Stimulated activated memory B cell treated with anti-CD40 and anti-IgM and Interleukin-4, amounts not matched to agents 10 μg/mL and 1 μg/mL and 100 μg/mL, for 72 hours (primary cell): ENCODE measurements at regions not wholly inside any gene's neighbourhood (a gene's known extent, or its start where the extent isn't known, plus 50 kb on each side); places are given as distances from the start of the nearest gene placed in this dataset.
A peak's percentile ranks its signal among the peaks of the same experiment; 100 is the strongest.

Experiments
- ATAC-seq: fragments of 150-1000 bp; cut with Tn5 transposase; 2 replicates; pipeline ENCODE4 v1.10.0; 2021
- H3K27ac Mint-ChIP-seq: one replicate; pipeline ENCODE4 v1.8.0; 2022; ENCODE audit warnings: mild to moderate bottlenecking, mixed read lengths
- H3K27me3 Mint-ChIP-seq: one replicate; pipeline ENCODE4 v1.8.0; 2022; ENCODE audit warnings: mixed read lengths
- H3K36me3 Mint-ChIP-seq: one replicate; pipeline ENCODE4 v1.8.0; 2022; ENCODE audit warnings: mixed read lengths
- H3K4me1 Mint-ChIP-seq: one replicate; pipeline ENCODE4 v1.8.0; 2022; ENCODE audit warnings: mixed read lengths
- H3K4me3 Mint-ChIP-seq: one replicate; pipeline ENCODE4 v1.8.0; 2022; ENCODE audit warnings: mild to moderate bottlenecking, moderate library complexity, mixed read lengths
- H3K9me3 Mint-ChIP-seq: one replicate; pipeline ENCODE4 v1.8.0; 2022; ENCODE audit warnings: mixed read lengths

GRCh38 chr17:6893382-6894205 lies 62.1 kb upstream of the TEKT1 start:
- Mint-ChIP-seq H3K27me3 (peaks cover 68% of the 10 kb centered on the region), H3K27ac (no peak overlapping the region), H3K4me1 (no peaks in the 10 kb centered on the region), H3K4me3 (no peak overlapping the region), H3K9me3 (peaks cover 5% of the 10 kb centered on the region), H3K36me3 (peaks cover 11% of the 10 kb centered on the region)
- no peak for ATAC-seq

DNA sequence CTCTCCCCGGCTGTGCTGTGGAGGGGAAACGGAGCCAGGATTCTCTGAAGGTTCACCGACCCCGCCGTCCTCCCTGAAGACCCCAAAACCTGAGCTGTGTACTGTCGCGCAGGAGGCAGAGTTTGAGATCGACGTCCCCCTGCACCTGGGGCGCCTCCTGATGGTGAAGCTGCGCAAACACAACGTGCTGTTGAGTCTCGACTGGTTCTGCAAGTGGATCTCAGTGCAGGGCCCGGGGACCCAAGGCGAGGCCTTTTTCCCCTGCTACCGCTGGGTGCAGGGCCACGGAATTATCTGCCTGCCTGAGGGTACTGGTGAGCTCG lies 62.6 kb upstream of the TEKT1 start:
- Mint-ChIP-seq H3K9me3 (peaks cover 2% of the 10 kb centered on the region), H3K36me3 (peaks cover 11% of the 10 kb centered on the region), H3K4me1 (no peaks in the 10 kb centered on the region), H3K27me3 (peaks cover 63% of the 10 kb centered on the region), H3K27ac (no peak overlapping the region), H3K4me3 (no peak overlapping the region)
- no peak for ATAC-seq

GRCh38 chr17:6901086-6901485 lies 69.6 kb upstream of the TEKT1 start:
- peaks cover 17% of the 10 kb centered on the region for H3K36me3 Mint-ChIP-seq
- H3K4me1 Mint-ChIP-seq = no peaks in the 10 kb centered on the region
- no peak for ATAC-seq
- H3K27ac Mint-ChIP-seq = no peak overlapping the region
- H3K9me3 Mint-ChIP-seq = no peaks in the 10 kb centered on the region
- H3K27me3 Mint-ChIP-seq = peaks cover 16% of the 10 kb centered on the region
- no peak overlapping the region for H3K4me3 Mint-ChIP-seq

DNA sequence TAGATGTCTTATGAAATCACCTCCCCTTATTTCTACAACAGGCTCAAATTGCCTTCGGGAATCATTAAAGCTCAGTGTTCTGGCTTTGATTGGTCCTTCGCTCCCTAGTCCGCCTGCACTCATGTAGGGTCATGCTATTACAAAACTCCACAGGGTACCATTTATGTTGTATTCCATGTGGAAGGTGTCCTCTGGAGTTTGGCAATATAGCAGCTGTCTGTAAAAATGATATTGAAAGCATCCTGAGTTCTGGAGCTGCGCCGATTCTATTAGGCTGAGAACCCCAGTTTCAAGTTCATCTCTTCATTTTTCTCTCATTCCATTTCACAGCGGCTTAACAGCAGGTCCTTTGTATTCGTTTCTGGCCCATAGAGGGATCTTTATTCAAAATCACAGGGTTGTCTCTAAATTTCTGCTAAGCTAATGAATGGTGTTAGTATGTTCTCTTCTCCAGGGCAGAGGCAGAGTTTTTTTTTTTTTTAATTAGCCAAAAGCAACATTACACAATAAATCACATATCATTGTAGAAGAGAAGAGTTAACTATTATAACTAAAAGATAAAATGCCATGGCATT lies 71.9 kb upstream of the TEKT1 start:
- no peak overlapping the region for H3K27ac Mint-ChIP-seq
- ATAC-seq = no peak
- H3K36me3 Mint-ChIP-seq = peaks cover 6% of the 10 kb centered on the region
- H3K4me3 Mint-ChIP-seq = no peak overlapping the region
- H3K4me1 Mint-ChIP-seq = no peaks in the 10 kb centered on the region
- no peaks in the 10 kb centered on the region for H3K9me3 Mint-ChIP-seq
- no peaks in the 10 kb centered on the region for H3K27me3 Mint-ChIP-seq

DNA sequence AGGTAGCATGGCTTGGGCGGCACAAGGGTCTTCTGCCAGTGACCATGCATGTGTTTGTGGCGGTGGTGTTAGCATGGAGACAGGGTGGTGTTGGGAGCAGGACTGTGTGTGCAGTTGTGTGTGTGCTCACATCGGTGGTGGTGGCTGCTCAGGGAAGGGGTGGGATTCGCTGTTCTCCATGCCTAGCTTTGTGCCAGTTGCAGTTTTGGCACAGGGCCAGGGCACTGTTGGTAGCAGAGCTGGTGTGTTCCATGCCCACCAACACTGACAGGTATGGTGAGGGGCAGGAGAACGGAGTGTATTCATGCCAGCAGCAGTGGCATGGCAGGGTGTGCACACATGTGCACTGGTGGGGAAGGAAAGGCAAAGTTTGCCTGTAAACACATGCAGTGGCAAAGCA lies 77.3 kb upstream of the TEKT1 start:
- no peak for ATAC-seq
- Mint-ChIP-seq H3K27me3 (peaks cover 7% of the 10 kb centered on the region), H3K9me3 (no peaks in the 10 kb centered on the region), H3K36me3 (no peaks in the 10 kb centered on the region), H3K4me1 (peaks cover 20% of the 10 kb centered on the region), H3K4me3 (no peak overlapping the region), H3K27ac (no peak overlapping the region)

GRCh38 chr17:6910987-6911603 lies 79.6 kb upstream of the TEKT1 start:
- Mint-ChIP-seq H3K27ac (no peak overlapping the region), H3K27me3 (peaks cover 12% of the 10 kb centered on the region), H3K4me3 (no peak overlapping the region), H3K9me3 (no peaks in the 10 kb centered on the region), H3K36me3 (no peaks in the 10 kb centered on the region), H3K4me1 (peaks cover 24% of the 10 kb centered on the region)
- no peak for ATAC-seq

DNA sequence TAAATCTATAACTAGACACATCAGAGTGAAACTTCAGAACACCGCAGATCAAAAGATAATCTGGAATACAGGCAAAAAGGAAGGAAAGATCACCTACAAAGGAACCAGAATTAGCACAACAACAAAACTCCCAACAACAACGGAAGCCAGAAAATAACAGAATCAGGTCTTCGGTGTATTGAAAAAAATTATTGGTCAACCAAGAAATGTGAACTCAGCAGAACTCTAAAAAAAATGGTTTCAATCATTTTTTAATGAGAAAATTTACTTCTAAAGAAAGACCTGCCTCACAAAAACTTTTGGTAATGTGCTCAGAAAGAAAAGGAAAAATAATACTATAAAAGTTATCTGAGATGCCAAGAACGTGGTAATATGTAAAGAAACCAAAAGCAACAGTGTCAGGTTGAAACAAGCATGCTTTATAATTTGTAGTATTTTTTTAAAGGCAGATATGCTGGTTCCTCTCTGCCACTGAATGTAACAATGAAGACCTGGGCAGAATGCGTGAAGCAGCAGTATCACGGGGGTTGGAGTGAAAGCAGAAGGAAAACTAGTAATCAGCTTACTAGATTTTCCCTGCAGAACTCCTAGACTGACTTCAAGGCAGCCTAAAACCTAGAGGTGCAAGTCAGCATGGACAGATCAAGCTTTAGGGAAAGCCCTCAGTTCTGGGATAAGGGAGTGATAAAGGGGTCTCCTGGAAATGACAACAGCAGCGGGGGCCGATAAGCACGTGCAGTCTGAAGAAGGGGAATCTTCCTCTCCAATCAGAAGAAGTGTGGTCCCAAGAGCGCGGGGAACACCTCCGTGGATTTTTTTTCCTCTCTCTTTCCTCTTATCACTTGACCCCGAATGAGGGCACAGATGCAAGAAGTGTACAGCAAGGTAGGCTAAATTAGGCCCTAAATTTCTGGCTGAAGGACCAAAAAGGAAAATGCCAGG lies 80.9 kb upstream of the TEKT1 start:
- Mint-ChIP-seq H3K36me3 (no peaks in the 10 kb centered on the region), H3K27me3 (peaks cover 12% of the 10 kb centered on the region), H3K27ac (no peak overlapping the region), H3K9me3 (no peaks in the 10 kb centered on the region), H3K4me1 (peaks cover 24% of the 10 kb centered on the region), H3K4me3 (no peak overlapping the region)
- peak; percentile 45 for ATAC-seq

DNA sequence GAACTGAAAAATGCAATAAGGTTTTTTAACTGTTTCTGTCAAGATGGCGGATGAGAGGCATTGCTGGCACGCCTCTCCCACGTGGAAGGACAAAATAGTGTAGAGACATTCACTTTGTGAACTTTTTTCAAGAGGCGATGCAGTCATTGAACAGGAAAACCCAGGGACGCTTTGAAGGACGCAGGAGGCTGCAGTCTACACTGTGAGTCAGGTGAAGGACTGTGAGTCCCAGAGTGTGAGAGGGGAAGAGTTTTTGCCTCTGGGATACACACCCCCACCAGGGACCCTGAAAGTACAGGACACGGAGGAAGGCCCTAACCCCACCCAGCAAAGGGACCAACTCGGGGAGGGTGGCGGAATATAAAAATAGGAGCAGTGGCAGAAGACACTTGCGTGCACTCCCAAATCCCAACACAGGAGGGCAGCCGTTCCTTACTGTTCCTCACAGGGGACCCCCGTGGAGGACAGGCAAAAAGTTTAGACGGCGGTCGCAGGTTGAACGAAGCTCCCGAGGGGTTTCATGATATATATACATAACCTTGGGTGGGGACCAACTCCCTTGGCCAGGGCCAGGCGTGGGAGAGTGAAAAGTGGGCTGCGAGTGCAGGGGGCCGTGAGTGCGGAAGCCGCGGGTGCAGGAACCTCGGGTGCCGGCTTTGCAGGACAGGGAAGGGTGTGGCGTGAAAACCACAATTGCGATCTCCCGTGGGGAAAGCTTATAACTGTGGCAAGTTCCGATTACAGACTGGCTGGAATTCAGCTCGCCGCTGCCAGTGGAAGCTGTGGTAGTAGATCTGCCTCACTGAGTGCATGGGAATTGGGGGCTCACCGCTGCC lies 82.0 kb upstream of the ALOX12 start:
- H3K4me1 Mint-ChIP-seq = peaks cover 24% of the 10 kb centered on the region
- H3K4me3 Mint-ChIP-seq = peak overlapping the region; percentile 75
- no peaks in the 10 kb centered on the region for H3K36me3 Mint-ChIP-seq
- no peaks in the 10 kb centered on the region for H3K9me3 Mint-ChIP-seq
- peak; percentile 68 for ATAC-seq
- peaks cover 12% of the 10 kb centered on the region for H3K27me3 Mint-ChIP-seq
- H3K27ac Mint-ChIP-seq = peak overlapping the region; percentile 30

DNA sequence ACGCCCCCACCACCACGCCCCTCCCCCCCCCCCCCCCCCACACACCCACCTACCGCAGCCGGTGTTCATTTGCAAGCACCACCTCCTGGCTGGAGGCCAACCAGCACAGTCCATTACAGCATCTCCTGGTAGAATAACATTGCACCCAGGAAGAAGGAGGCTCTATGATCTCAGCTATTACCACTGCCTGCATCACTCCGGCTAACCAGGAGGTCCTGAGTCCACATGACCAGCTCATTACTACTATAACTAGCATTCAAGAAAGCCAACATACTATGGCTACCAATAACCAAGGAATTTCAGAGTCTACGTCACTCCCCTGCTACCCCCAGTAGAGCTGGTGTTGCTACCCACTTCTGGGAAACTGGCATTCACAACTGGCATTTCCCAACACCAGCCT lies 81.1 kb upstream of the ALOX12 start:
- Mint-ChIP-seq H3K27me3 (peaks cover 12% of the 10 kb centered on the region), H3K27ac (no peak overlapping the region), H3K9me3 (no peaks in the 10 kb centered on the region), H3K4me3 (no peak overlapping the region), H3K4me1 (peaks cover 24% of the 10 kb centered on the region), H3K36me3 (no peaks in the 10 kb centered on the region)
- no peak for ATAC-seq

DNA sequence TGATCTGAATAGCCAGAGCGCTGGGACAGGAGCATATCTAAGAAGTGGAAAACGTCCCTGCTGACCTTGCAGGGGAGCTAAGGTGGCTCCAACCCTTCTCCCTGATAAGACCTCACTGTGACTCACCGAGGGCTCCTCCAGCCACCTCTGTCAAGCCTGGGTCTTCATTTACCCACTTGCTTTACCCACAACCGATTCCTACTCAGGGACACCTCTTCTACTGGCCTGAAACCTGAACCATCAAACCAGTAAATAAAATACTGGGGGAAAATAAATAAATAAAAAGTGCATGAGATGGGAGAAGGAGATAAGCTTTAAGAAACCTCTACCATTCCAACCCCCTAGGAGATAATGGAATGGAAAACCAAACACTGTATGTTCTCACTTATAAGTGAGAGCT lies 80.2 kb upstream of the ALOX12 start:
- peaks cover 24% of the 10 kb centered on the region for H3K4me1 Mint-ChIP-seq
- no peaks in the 10 kb centered on the region for H3K9me3 Mint-ChIP-seq
- no peak overlapping the region for H3K4me3 Mint-ChIP-seq
- H3K27ac Mint-ChIP-seq = no peak overlapping the region
- ATAC-seq = no peak
- peaks cover 12% of the 10 kb centered on the region for H3K27me3 Mint-ChIP-seq
- H3K36me3 Mint-ChIP-seq = peaks cover under 1% of the 10 kb centered on the region

- no peak overlapping the region for H3K27ac Mint-ChIP-seq
- peaks cover 2% of the 10 kb centered on the region for H3K27me3 Mint-ChIP-seq
- ATAC-seq = no peak
- H3K4me1 Mint-ChIP-seq = peaks cover 7% of the 10 kb centered on the region
- H3K9me3 Mint-ChIP-seq = no peaks in the 10 kb centered on the region
- H3K36me3 Mint-ChIP-seq = peaks cover 11% of the 10 kb centered on the region
- H3K4me3 Mint-ChIP-seq = no peak overlapping the region
Measured at GRCh38 chr17:6919158-6919557, 76.7 kb upstream of the ALOX12 start.

DNA sequence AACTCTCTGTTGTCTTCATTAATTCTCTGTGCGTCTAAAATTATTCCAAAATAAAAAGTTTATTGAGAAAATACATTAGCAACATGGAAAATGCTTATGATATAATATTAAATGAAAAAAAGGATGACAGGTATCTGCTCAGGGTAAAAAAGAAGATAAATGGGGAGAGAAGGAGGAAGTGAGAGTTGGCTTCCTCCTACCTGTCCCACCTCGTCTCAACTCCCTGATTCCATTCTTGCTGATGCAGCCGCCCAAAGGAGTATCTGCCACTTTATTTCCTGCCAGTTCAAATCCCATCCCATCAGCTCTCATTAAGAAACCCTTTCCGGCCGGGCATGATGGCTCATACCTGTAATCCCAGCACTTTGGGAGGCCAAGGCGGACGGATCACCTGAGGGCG lies 72.5 kb upstream of the ALOX12 start:
- Mint-ChIP-seq H3K27ac (no peak overlapping the region), H3K36me3 (peaks cover 17% of the 10 kb centered on the region), H3K27me3 (no peaks in the 10 kb centered on the region), H3K9me3 (no peaks in the 10 kb centered on the region), H3K4me1 (peaks cover 6% of the 10 kb centered on the region), H3K4me3 (no peak overlapping the region)
- no peak for ATAC-seq

GRCh38 chr17:6924208-6924607 lies 71.6 kb upstream of the ALOX12 start:
- no peak overlapping the region for H3K27ac Mint-ChIP-seq
- H3K27me3 Mint-ChIP-seq = no peaks in the 10 kb centered on the region
- no peaks in the 10 kb centered on the region for H3K9me3 Mint-ChIP-seq
- no peak for ATAC-seq
- H3K4me3 Mint-ChIP-seq = no peak overlapping the region
- H3K4me1 Mint-ChIP-seq = peaks cover 6% of the 10 kb centered on the region
- peaks cover 17% of the 10 kb centered on the region for H3K36me3 Mint-ChIP-seq

- Mint-ChIP-seq H3K9me3 (no peaks in the 10 kb centered on the region), H3K36me3 (peaks cover 6% of the 10 kb centered on the region), H3K4me3 (no peak overlapping the region), H3K27ac (no peak overlapping the region), H3K4me1 (peaks cover 6% of the 10 kb centered on the region), H3K27me3 (no peaks in the 10 kb centered on the region)
- ATAC-seq = no peak
Measured at GRCh38 chr17:6926667-6927066, 69.2 kb upstream of the ALOX12 start.
